ENCODE measurements at regions not wholly inside any gene's neighbourhood (a gene's known extent, or its start where the extent isn't known, plus 50 kb on each side); places are given as distances from the start of the nearest gene placed in this dataset.

GRCh38 chr4:13084210-13084609, 399.9 kb downstream of the RAB28 start:
- H3K9me3 Mint-ChIP-seq: peaks cover 19% of the 10 kb centered on the region
- H3K4me3 Mint-ChIP-seq: no peak overlapping the region
- H3K27ac Mint-ChIP-seq (ENCODE audit: unreplicated experiment): no peak overlapping the region
- H3K36me3 Mint-ChIP-seq (ENCODE audit: low read depth): peaks cover 32% of the 10 kb centered on the region
- no peaks in the 10 kb centered on the region for H3K27me3 Mint-ChIP-seq (ENCODE audit: low read depth)
- H3K4me1 Mint-ChIP-seq: peaks cover 9% of the 10 kb centered on the region
- no peak for TF ChIP-seq CTCF (conservative IDR thresholded peaks at IDR 0.05)
- DNase-seq (ENCODE audit: low read depth, low spot score): no peak

- Mint-ChIP-seq H3K4me3 (no peak overlapping the region), H3K4me1 (peaks cover under 1% of the 10 kb centered on the region), H3K27ac (ENCODE audit: unreplicated experiment) (no peak overlapping the region), H3K36me3 (ENCODE audit: low read depth) (peaks cover 32% of the 10 kb centered on the region), H3K9me3 (peaks cover 19% of the 10 kb centered on the region), H3K27me3 (ENCODE audit: low read depth) (no peaks in the 10 kb centered on the region)
- no peak for TF ChIP-seq CTCF (conservative IDR thresholded peaks at IDR 0.05)
- DNase-seq (ENCODE audit: low read depth, low spot score): no peak
Measured at GRCh38 chr4:13081830-13082229, 402.3 kb downstream of the RAB28 start.

- no peak overlapping the region for H3K27ac Mint-ChIP-seq (ENCODE audit: unreplicated experiment)
- H3K9me3 Mint-ChIP-seq: no peaks in the 10 kb centered on the region
- H3K4me1 Mint-ChIP-seq: no peaks in the 10 kb centered on the region
- H3K4me3 Mint-ChIP-seq: no peak overlapping the region
- TF ChIP-seq CTCF (conservative IDR thresholded peaks at IDR 0.05): no peak
- peaks cover 5% of the 10 kb centered on the region for H3K36me3 Mint-ChIP-seq (ENCODE audit: low read depth)
- H3K27me3 Mint-ChIP-seq (ENCODE audit: low read depth): no peaks in the 10 kb centered on the region
- DNase-seq (ENCODE audit: low read depth, low spot score): no peak
Measured at GRCh38 chr4:13067077-13067476, 417.1 kb downstream of the RAB28 start.

- no peaks in the 10 kb centered on the region for H3K36me3 Mint-ChIP-seq (ENCODE audit: low read depth)
- no peak overlapping the region for H3K4me3 Mint-ChIP-seq
- no peaks in the 10 kb centered on the region for H3K27me3 Mint-ChIP-seq (ENCODE audit: low read depth)
- no peak for TF ChIP-seq CTCF (conservative IDR thresholded peaks at IDR 0.05)
- peaks cover under 1% of the 10 kb centered on the region for H3K9me3 Mint-ChIP-seq
- no peak for DNase-seq (ENCODE audit: low read depth, low spot score)
- H3K27ac Mint-ChIP-seq (ENCODE audit: unreplicated experiment): no peak overlapping the region
- peaks cover 5% of the 10 kb centered on the region for H3K4me1 Mint-ChIP-seq
Measured at GRCh38 chr4:13059019-13059418, 425.1 kb downstream of the RAB28 start.

GRCh38 chr4:13056630-13057189, 427.4 kb downstream of the RAB28 start:
- DNase-seq (ENCODE audit: low read depth, low spot score): no peak
- Mint-ChIP-seq H3K4me3 (no peak overlapping the region), H3K36me3 (ENCODE audit: low read depth) (no peaks in the 10 kb centered on the region), H3K4me1 (peaks cover 5% of the 10 kb centered on the region), H3K27me3 (ENCODE audit: low read depth) (no peaks in the 10 kb centered on the region), H3K27ac (ENCODE audit: unreplicated experiment) (no peak overlapping the region), H3K9me3 (peaks cover 4% of the 10 kb centered on the region)
- no peak for TF ChIP-seq CTCF (conservative IDR thresholded peaks at IDR 0.05)

Data from neural crest cell (in vitro differentiated cells).